K562 (cell line): ENCODE measurements at regions not wholly inside any gene's neighbourhood (a gene's known extent, or its start where the extent isn't known, plus 50 kb on each side); places are given as distances from the start of the nearest gene placed in this dataset.

Source experiments
- ATAC-seq: fragments of 200-7000 bp; cut with Tn5 transposase; 3 replicates; pipeline ENCODE4 v1.9.1; 2020; ENCODE audit warnings: moderate library complexity
- BruUV-seq: library from RNA; stranded (reverse); fragments of 400-500 nt; replicated peaks from 2 replicates; lab custom pipeline; 2021; lab: Mats Ljungman, UMichigan
- CTCF ChIA-PET: fragments of 300-600 bp; formaldehyde crosslinking; extraction: SDS; loops from one replicate; lab custom pipeline; 2021; ENCODE audit warnings: low intra/inter-chr PET ratio; lab: Yijun Ruan, JAX
- POLR2A ChIA-PET: fragments of 300-600, 350-650 bp; sonication (Branson Sonifier 250); formaldehyde crosslinking; extraction: SDS; loops from one replicate; lab custom pipeline; 2021; ENCODE audit warnings: antibody characterized with exemption, inconsistent platforms; lab: Yijun Ruan, JAX
- DNase-seq, 4 experiments: peaks; one replicate each; pipeline versions ENCODE4 v3.0.0 to v3.0.0-alpha.2; 2011 to 2018; ENCODE audit warnings: low spot score in 3 of 4, mixed read lengths in 3 of 4; ENCODE audit errors: extremely low read depth in 1 of 4
- FAIRE-seq: peaks from 2 replicates; lab custom pipeline; 2011; peaks lifted over from hg19 to GRCh38; lab: Jason Lieb, UNC
- H2AFZ ChIP-seq: 2 replicates; pipeline ENCODE4 v1.6.0; 2011; ENCODE audit warnings: low read depth, low read length, control low read depth, inconsistent platforms
- H3K27ac ChIP-seq: fragments of 200-600 bp; 3 replicates; pipeline ENCODE4 v1.8.0; 2011; ENCODE audit warnings: low read depth, mild to moderate bottlenecking, control low read depth, inconsistent platforms, low read length, moderate library complexity, mixed read lengths; ENCODE audit errors: extremely low read depth
- H3K27me3 ChIP-seq, 2 experiments: fragments of 300-600 bp in 1 of 2; 2 replicates in 1 of 2; 3 replicates in 1 of 2; pipeline versions ENCODE4 v1.6.0 to v1.8.0; 2011; ENCODE audit warnings: inconsistent platforms in 2 of 2, low read length in 2 of 2, mild to moderate bottlenecking in 1 of 2, mixed read lengths in 1 of 2, moderate library complexity in 1 of 2; ENCODE audit not compliant: control insufficient read depth in 2 of 2, insufficient read depth in 2 of 2
- H3K36me3 ChIP-seq: fragments of 300-600 bp; 3 replicates; pipeline ENCODE4 v1.8.0; 2011; ENCODE audit warnings: mild to moderate bottlenecking, low read length, inconsistent platforms; ENCODE audit not compliant: control insufficient read depth, insufficient read depth
- H3K4me1 ChIP-seq, 2 experiments: fragments of 200-600 bp in 1 of 2; replicated peaks in 1 of 2; 2 replicates in 1 of 2; 3 replicates in 1 of 2; pipeline versions ENCODE4 v1.5.1 to v1.8.0; 2011; ENCODE audit warnings: inconsistent platforms in 2 of 2, low read length in 2 of 2, mild to moderate bottlenecking in 1 of 2, mixed read lengths in 1 of 2, moderate library complexity in 1 of 2; ENCODE audit not compliant: control insufficient read depth in 2 of 2, insufficient read depth in 2 of 2
- H3K4me2 ChIP-seq: 2 replicates; pipeline ENCODE4 v1.6.1; 2011; ENCODE audit warnings: low read length, control low read depth, inconsistent platforms, mixed read lengths; ENCODE audit not compliant: insufficient read depth
- H3K4me3 ChIP-seq: fragments of 200-600 bp; sonication (generic), shearing (Covaris generic); 2 replicates; pipeline ENCODE4 v1.5.1; 2016; ENCODE audit warnings: control low read depth, inconsistent platforms
- H3K79me2 ChIP-seq: fragments of 200-600 bp; 3 replicates; pipeline ENCODE4 v1.8.0; 2011; ENCODE audit warnings: low read length, inconsistent platforms; ENCODE audit not compliant: control insufficient read depth, insufficient read depth
- H3K9ac ChIP-seq, 2 experiments: 2 replicates each; pipeline versions ENCODE4 v1.6.0 to v1.6.1; 2011; ENCODE audit warnings: low read depth in 2 of 2, low read length in 2 of 2, control low read depth in 1 of 2, inconsistent platforms in 1 of 2, mild to moderate bottlenecking in 1 of 2, mixed read lengths in 1 of 2; ENCODE audit not compliant: insufficient read depth in 1 of 2
- H3K9me1 ChIP-seq: one replicate; pipeline ENCODE4 v1.6.0; 2011; ENCODE audit warnings: inconsistent platforms, mild to moderate bottlenecking, low read length, moderate library complexity; ENCODE audit not compliant: control insufficient read depth, insufficient read depth
- H3K9me3 ChIP-seq: replicated peaks from 2 replicates; pipeline ENCODE4 v1.5.1; 2011; ENCODE audit warnings: low read depth, low read length, inconsistent platforms; ENCODE audit not compliant: control insufficient read depth, insufficient read depth
- H4K20me1 ChIP-seq: replicated peaks from 2 replicates; pipeline ENCODE4 v1.6.1; 2011; ENCODE audit warnings: low read length, inconsistent platforms, mixed read lengths; ENCODE audit not compliant: control insufficient read depth, insufficient read depth
- ADNP ChIP-seq: fragments of 200-800 bp; sonication (Bioruptor generic); IDR thresholded peaks from 2 replicates; pipeline ENCODE4 v1.6.1; 2016; ENCODE audit warnings: missing genetic modification characterization, missing compliant biosample characterization
- CC2D1A ChIP-seq: fragments of 450-650 bp; IDR thresholded peaks from 2 replicates; pipeline ENCODE4 v1.6.1; 2017; ENCODE audit warnings: mild to moderate bottlenecking
- CHD1 ChIP-seq: fragments of 200-600 bp; sonication (generic); IDR thresholded peaks from one replicate; pipeline ENCODE4 v1.6.1; 2012; ENCODE audit warnings: mild to moderate bottlenecking, moderate library complexity, low read length, inconsistent platforms
- MCM7 ChIP-seq, 2 experiments: fragments of 450-650 bp; IDR thresholded peaks; 2 replicates each; pipeline ENCODE4 v1.6.1; 2016 to 2018
- PPARD ChIP-seq: fragments of 250-450 bp; sonication (Bioruptor Pico); IDR thresholded peaks from 2 replicates; pipeline ENCODE4 v1.8.0; 2022; ENCODE audit warnings: inconsistent platforms, mild to moderate bottlenecking, moderate library complexity
- ZNF24 ChIP-seq: fragments of 450-650 bp; IDR thresholded peaks from 2 replicates; pipeline ENCODE4 v1.6.1; 2016
- ZNF407 ChIP-seq: fragments of 450-650 bp; IDR thresholded peaks from 2 replicates; pipeline ENCODE4 v1.6.1; 2016; ENCODE audit warnings: low read depth
- ZNF668 ChIP-seq: fragments of 250-450 bp; sonication (Bioruptor Pico); IDR thresholded peaks from 2 replicates; pipeline ENCODE4 v1.8.0; 2022; ENCODE audit warnings: mild to moderate bottlenecking, inconsistent platforms
- WGBS: fragments of 100-300 bp; shearing (Covaris generic); methylation state at CpG from one replicate; pipeline ENCODE4 v1.1.6; 2016; ENCODE audit warnings: low coverage, mixed read lengths; ENCODE audit not compliant: insufficient coverage; ENCODE audit errors: missing lambda C conversion rate; 5-methylcytosine and 5-hydroxymethylcytosine counted together
- in situ Hi-C: fragments of 300-500 bp; cut with MboI; formaldehyde crosslinking; loops from 4 replicates; pipeline ENCODE4 v1.15.0; 2018; ENCODE audit warnings: inconsistent platforms, mixed read lengths
- intact Hi-C: fragments of 100-400 bp; cut with micrococcal nuclease; formaldehyde crosslinking; loops from 2 replicates; pipeline ENCODE4 v1.14.2; 2022

- no peak for TF ChIP-seq CHD1
Observed at GRCh38 chr1:37175666-37176215, 141.4 kb upstream of the GRIK3 start (continued).

GRCh38 chr1:37176269-37176668 is 142.0 kb upstream of the GRIK3 start:
- H3K9me1 ChIP-seq: no peaks in the 10 kb centered on the region
- POLR2A ChIA-PET: interaction anchor here (0.7 kb wide), 1 partner anchor 31 kb away, joined by 3 read pairs; no protein-coding TSS in a partner anchor
- no peak for ATAC-seq
- 0% methylated on average over 1 of the region's 1 CpG for WGBS
- H3K79me2 ChIP-seq: no peaks in the 10 kb centered on the region
- H3K9ac ChIP-seq: no peak overlapping the region
- no peak overlapping the region for H3K27ac ChIP-seq
- H3K27me3 ChIP-seq: 0 out of 5 replicates have a peak, but pooled peaks cover 0 to 4% of the 10 kb centered on the region in 2 experiments
- H2AFZ ChIP-seq: no peak overlapping the region
- BruUV-seq: no TSS peak
- H3K4me3 ChIP-seq: no peak overlapping the region
- H3K36me3 ChIP-seq: no peaks in the 10 kb centered on the region
- TF ChIP-seq ZNF24: no peak
- no peak for TF ChIP-seq ZNF668 (CRISPR knock-in tag)
- TF ChIP-seq ZNF407: no peak
- no peak for TF ChIP-seq CC2D1A
- TF ChIP-seq MCM7 (IDR thresholded peaks at IDR 0.05): no peak
- no peak for TF ChIP-seq ADNP (tag)
- no peak for TF ChIP-seq PPARD
- TF ChIP-seq, all 486 proteins: peak for 0
- in situ Hi-C loops: no loop called here
- CTCF ChIA-PET: no interaction called here
- peaks cover 0 to 3% of the 10 kb centered on the region in 2 experiments; a peak in 2 of 5 replicates for H3K4me1 ChIP-seq
- H3K9me3 ChIP-seq: no peaks in the 10 kb centered on the region
- H4K20me1 ChIP-seq: peaks cover 8% of the 10 kb centered on the region
- DNase-seq (no peak), FAIRE-seq (no peak)
- intact Hi-C loops: no loop called here
- H3K4me2 ChIP-seq: no peak overlapping the region
